IMR-90 (cell line): ENCODE measurements at regions not wholly inside any gene's neighbourhood (a gene's known extent, or its start where the extent isn't known, plus 50 kb on each side); places are given as distances from the start of the nearest gene placed in this dataset.

ENCODE experiments used
- ATAC-seq: fragments of 200-7000 bp; cut with Tn5 transposase; 2 replicates; pipeline ENCODE4 v1.9.1; 2020; ENCODE audit warnings: low read depth, mild to moderate bottlenecking, moderate library complexity
- BruUV-seq: library from RNA; stranded (reverse); fragments of 400-500 nt; replicated peaks from 2 replicates; lab custom pipeline; 2021; lab: Mats Ljungman, UMichigan
- CTCF ChIA-PET: fragments of 300-600 bp; formaldehyde crosslinking; extraction: SDS; loops from one replicate; lab custom pipeline; 2021; ENCODE audit warnings: antibody characterized with exemption; lab: Yijun Ruan, JAX
- POLR2A ChIA-PET: fragments of 300-600 bp; sonication (Branson Sonifier 250); formaldehyde crosslinking; loops from one replicate; lab custom pipeline; 2022; ENCODE audit warnings: antibody characterized with exemption; ENCODE audit not compliant: unreplicated experiment; lab: Charles Lee
- DNase-seq: peaks from one replicate; pipeline ENCODE4 v3.0.0; 2013
- H2AFZ ChIP-seq: replicated peaks from 2 replicates; pipeline ENCODE3; 2013; ENCODE audit warnings: low read length, mild to moderate bottlenecking; ENCODE audit not compliant: poor library complexity
- H2AK5ac ChIP-seq: 2 replicates; pipeline ENCODE4 v1.6.1; 2013; ENCODE audit warnings: low read depth, low read length, inconsistent platforms
- H2AK9ac ChIP-seq: replicated peaks from 2 replicates; pipeline ENCODE3; 2013; ENCODE audit warnings: mild to moderate bottlenecking, low read depth, low read length, moderate library complexity; ENCODE audit not compliant: poor library complexity
- H2BK120ac ChIP-seq: 2 replicates; pipeline ENCODE4 v1.6.1; 2013; ENCODE audit warnings: low read depth, low read length, inconsistent platforms
- H2BK15ac ChIP-seq: 3 replicates; pipeline ENCODE4 v1.6.1; 2013; ENCODE audit warnings: low read depth, low read length, inconsistent platforms
- H2BK20ac ChIP-seq: 2 replicates; pipeline ENCODE4 v1.6.1; 2013; ENCODE audit warnings: low read depth, mild to moderate bottlenecking, inconsistent platforms, low read length, moderate library complexity
- H2BK5ac ChIP-seq: 2 replicates; pipeline ENCODE4 v1.6.1; 2013; ENCODE audit warnings: mild to moderate bottlenecking, low read depth, low read length, inconsistent platforms; ENCODE audit not compliant: poor library complexity, severe bottlenecking
- H3K14ac ChIP-seq: replicated peaks from 2 replicates; pipeline ENCODE4 v1.6.1; 2013; ENCODE audit warnings: low read depth, low read length, inconsistent platforms
- H3K18ac ChIP-seq: 2 replicates; pipeline ENCODE4 v1.6.1; 2013; ENCODE audit warnings: low read depth, low read length, control low read depth
- H3K23ac ChIP-seq: 2 replicates; pipeline ENCODE4 v1.6.1; 2013; ENCODE audit warnings: low read depth, low read length, inconsistent platforms
- H3K27ac ChIP-seq: 2 replicates; pipeline ENCODE4 v1.5.1; 2013; ENCODE audit warnings: mild to moderate bottlenecking, control low read depth, low read length; ENCODE audit not compliant: insufficient read depth
- H3K27me3 ChIP-seq: 2 replicates; pipeline ENCODE4 v1.6.1; 2013; ENCODE audit warnings: low read length; ENCODE audit not compliant: control insufficient read depth, insufficient read depth
- H3K36me3 ChIP-seq: 2 replicates; pipeline ENCODE4 v1.6.1; 2013; ENCODE audit warnings: low read length, mixed read lengths; ENCODE audit not compliant: control insufficient read depth, insufficient read depth
- H3K4ac ChIP-seq: 2 replicates; pipeline ENCODE4 v1.6.1; 2013; ENCODE audit warnings: low read depth, low read length, inconsistent platforms
- H3K4me1 ChIP-seq: 2 replicates; pipeline ENCODE4 v1.6.1; 2013; ENCODE audit warnings: low read length, mixed read lengths; ENCODE audit not compliant: control insufficient read depth, insufficient read depth
- H3K4me2 ChIP-seq: 2 replicates; pipeline ENCODE4 v1.6.1; 2013; ENCODE audit warnings: low read depth, mild to moderate bottlenecking, control low read depth, low read length, moderate library complexity
- H3K4me3 ChIP-seq: 2 replicates; pipeline ENCODE4 v1.5.1; 2013; ENCODE audit warnings: low read depth, mild to moderate bottlenecking, control low read depth, low read length, moderate library complexity; ENCODE audit not compliant: insufficient read depth
- H3K56ac ChIP-seq: 2 replicates; pipeline ENCODE4 v1.6.1; 2013; ENCODE audit warnings: low read length, inconsistent platforms; ENCODE audit not compliant: insufficient read depth; ENCODE audit errors: extremely low read depth
- H3K79me1 ChIP-seq, 2 experiments: 2 replicates each; pipeline ENCODE4 v1.6.1; 2013; ENCODE audit warnings: low read length in 2 of 2, inconsistent platforms in 1 of 2, low read depth in 1 of 2
- H3K9ac ChIP-seq: 2 replicates; pipeline ENCODE4 v1.6.1; 2013; ENCODE audit warnings: low read depth, low read length, control low read depth
- H3K9me1 ChIP-seq: 2 replicates; pipeline ENCODE4 v1.6.1; 2013; ENCODE audit warnings: low read length, inconsistent platforms; ENCODE audit not compliant: insufficient read depth
- H3K9me3 ChIP-seq: 2 replicates; pipeline ENCODE4 v1.6.1; 2013; ENCODE audit warnings: low read length; ENCODE audit not compliant: control insufficient read depth, insufficient read depth
- H4K20me1 ChIP-seq: 2 replicates; pipeline ENCODE4 v1.6.1; 2013; ENCODE audit warnings: low read length, inconsistent platforms; ENCODE audit not compliant: insufficient read depth
- H4K5ac ChIP-seq: 2 replicates; pipeline ENCODE4 v1.6.1; 2013; ENCODE audit warnings: mild to moderate bottlenecking, low read depth, low read length, control low read depth
- H4K8ac ChIP-seq, 2 experiments: 2 replicates each; pipeline ENCODE4 v1.6.1; 2013; ENCODE audit warnings: low read depth in 2 of 2, low read length in 2 of 2, control low read depth in 1 of 2, inconsistent platforms in 1 of 2
- H4K91ac ChIP-seq: 2 replicates; pipeline ENCODE4 v1.6.1; 2013; ENCODE audit warnings: low read depth, low read length, inconsistent platforms; ENCODE audit not compliant: insufficient read depth
- BHLHE40 ChIP-seq: fragments of 150-350 bp; IDR thresholded peaks from 2 replicates; pipeline ENCODE4 v1.6.1; 2016; ENCODE audit warnings: mild to moderate bottlenecking, low read depth, low read length
- CEBPB ChIP-seq: IDR thresholded peaks from 2 replicates; pipeline ENCODE4 v1.6.1; 2012; ENCODE audit warnings: low read depth, low read length, improper control_type of control experiment
- CHD1 ChIP-seq: IDR thresholded peaks from 2 replicates; pipeline ENCODE4 v1.6.1; 2012; ENCODE audit warnings: low read depth, low read length, improper control_type of control experiment
- FOS ChIP-seq: fragments of 150-350 bp; IDR thresholded peaks from 2 replicates; pipeline ENCODE4 v1.6.1; 2016; ENCODE audit warnings: low read depth, low read length
- MAFK ChIP-seq: IDR thresholded peaks from 2 replicates; pipeline ENCODE4 v1.6.1; 2012; ENCODE audit warnings: low read depth, low read length, improper control_type of control experiment
- MAZ ChIP-seq: IDR thresholded peaks from 2 replicates; pipeline ENCODE4 v1.6.1; 2012; ENCODE audit warnings: low read depth, mild to moderate bottlenecking, low read length, improper control_type of control experiment, moderate library complexity, borderline replicate concordance
- MXI1 ChIP-seq: IDR thresholded peaks from 2 replicates; pipeline ENCODE4 v1.6.1; 2012; ENCODE audit warnings: low read depth, mild to moderate bottlenecking, low read length, moderate library complexity, borderline replicate concordance
- POLR2A ChIP-seq: IDR thresholded peaks from 2 replicates; pipeline ENCODE4 v1.6.1; 2012; ENCODE audit warnings: mild to moderate bottlenecking, low read depth, low read length
- RCOR1 ChIP-seq: IDR thresholded peaks from 2 replicates; pipeline ENCODE4 v1.6.1; 2012; ENCODE audit warnings: mild to moderate bottlenecking, low read length, improper control_type of control experiment; ENCODE audit not compliant: insufficient replicate concordance
- RFX5 ChIP-seq: IDR thresholded peaks from 2 replicates; pipeline ENCODE4 v1.8.0; 2012; ENCODE audit warnings: low read depth, mild to moderate bottlenecking, low read length, moderate library complexity
- SMC3 ChIP-seq: fragments of 150-350 bp; IDR thresholded peaks from 2 replicates; pipeline ENCODE4 v1.6.1; 2016; ENCODE audit warnings: low read depth, mild to moderate bottlenecking, antibody characterized with exemption, low read length, moderate library complexity
- WGBS, 2 experiments: methylation state at CpG; one replicate each; pipeline versions ENCODE4 v1.1.5 to v1.1.7; 2013; ENCODE audit warnings: missing lambda C conversion rate in 2 of 2; ENCODE audit not compliant: insufficient read length in 1 of 2; ENCODE audit errors: extremely low coverage in 2 of 2; 5-methylcytosine and 5-hydroxymethylcytosine counted together
- dilution Hi-C: fragments of 300-500 bp; cut with HindIII; formaldehyde crosslinking; loops from one replicate; pipeline ENCODE4 v1.14.3; 2018; ENCODE audit warnings: low sequenced_read_pairs; ENCODE audit not compliant: unreplicated experiment
- in situ Hi-C: fragments of 300-500 bp; cut with MboI; formaldehyde crosslinking; loops from 3 replicates; pipeline ENCODE4 v1.14.3; 2019; ENCODE audit warnings: low sequenced_read_pairs, inconsistent platforms, mixed read lengths
- intact Hi-C: fragments of 100-400 bp; cut with micrococcal nuclease; formaldehyde crosslinking; loops from 2 replicates; pipeline ENCODE4 v1.10.0; 2022
- TF ChIP-seq, protein P1 (sequence below): fragments of 150-350 bp; IDR thresholded peaks from 2 replicates; pipeline ENCODE4 v1.6.1; 2017; ENCODE audit warnings: mild to moderate bottlenecking, antibody characterized with exemption, low read length, low read depth
- TF ChIP-seq, protein P2 (sequence below): conservative IDR thresholded peaks from 2 replicates; pipeline ENCODE4 v1.5.1; 2012; ENCODE audit warnings: mild to moderate bottlenecking, low read depth, low read length, improper control_type of control experiment

DNA sequence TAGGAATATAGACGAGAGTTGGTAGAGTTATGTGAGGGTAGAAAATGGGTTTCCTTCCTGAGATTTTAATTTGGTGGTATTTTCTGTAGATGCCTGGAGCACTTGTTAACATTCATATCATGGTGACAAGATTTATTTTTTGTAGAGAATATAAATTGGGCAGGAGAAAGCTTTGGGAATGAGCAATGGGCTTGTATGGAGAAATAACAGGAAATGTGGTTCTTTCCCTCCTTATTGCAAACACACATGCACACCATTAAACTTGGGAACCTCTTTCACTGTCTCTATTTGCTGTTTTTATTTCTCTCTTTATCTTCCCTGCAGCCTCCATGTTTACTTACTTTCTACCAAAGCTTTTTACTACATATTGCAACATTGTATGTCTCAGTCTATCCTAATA is 1653.6 kb downstream of the OLFM4 start:
- H3K4me1 ChIP-seq, result no peaks in the 10 kb centered on the region
- no peak overlapping the region for H4K5ac ChIP-seq
- H2AK9ac ChIP-seq, result no peak overlapping the region
- in situ Hi-C loops, result no loop called here
- H3K18ac ChIP-seq, result no peak overlapping the region
- no peak overlapping the region for H3K56ac ChIP-seq
- H2BK120ac ChIP-seq, result no peak overlapping the region
- dilution Hi-C loops, result no loop called here
- ATAC-seq, result no peak
- H2BK5ac ChIP-seq, result no peak overlapping the region
- H2BK20ac ChIP-seq, result no peak overlapping the region
- TF ChIP-seq FOS, result no peak
- no peak for TF ChIP-seq POLR2A
- TF ChIP-seq CEBPB, result no peak
- TF ChIP-seq MXI1, result no peak
- no peak for TF ChIP-seq RFX5
- TF ChIP-seq, protein P1, sequence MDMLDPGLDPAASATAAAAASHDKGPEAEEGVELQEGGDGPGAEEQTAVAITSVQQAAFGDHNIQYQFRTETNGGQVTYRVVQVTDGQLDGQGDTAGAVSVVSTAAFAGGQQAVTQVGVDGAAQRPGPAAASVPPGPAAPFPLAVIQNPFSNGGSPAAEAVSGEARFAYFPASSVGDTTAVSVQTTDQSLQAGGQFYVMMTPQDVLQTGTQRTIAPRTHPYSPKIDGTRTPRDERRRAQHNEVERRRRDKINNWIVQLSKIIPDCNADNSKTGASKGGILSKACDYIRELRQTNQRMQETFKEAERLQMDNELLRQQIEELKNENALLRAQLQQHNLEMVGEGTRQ, result no peak
- TF ChIP-seq SMC3, result no peak
- no peak for TF ChIP-seq MAZ
- no peak for TF ChIP-seq BHLHE40
- TF ChIP-seq MAFK, result no peak
- TF ChIP-seq CHD1, result no peak
- no peak for TF ChIP-seq RCOR1
- TF ChIP-seq, protein P2, sequence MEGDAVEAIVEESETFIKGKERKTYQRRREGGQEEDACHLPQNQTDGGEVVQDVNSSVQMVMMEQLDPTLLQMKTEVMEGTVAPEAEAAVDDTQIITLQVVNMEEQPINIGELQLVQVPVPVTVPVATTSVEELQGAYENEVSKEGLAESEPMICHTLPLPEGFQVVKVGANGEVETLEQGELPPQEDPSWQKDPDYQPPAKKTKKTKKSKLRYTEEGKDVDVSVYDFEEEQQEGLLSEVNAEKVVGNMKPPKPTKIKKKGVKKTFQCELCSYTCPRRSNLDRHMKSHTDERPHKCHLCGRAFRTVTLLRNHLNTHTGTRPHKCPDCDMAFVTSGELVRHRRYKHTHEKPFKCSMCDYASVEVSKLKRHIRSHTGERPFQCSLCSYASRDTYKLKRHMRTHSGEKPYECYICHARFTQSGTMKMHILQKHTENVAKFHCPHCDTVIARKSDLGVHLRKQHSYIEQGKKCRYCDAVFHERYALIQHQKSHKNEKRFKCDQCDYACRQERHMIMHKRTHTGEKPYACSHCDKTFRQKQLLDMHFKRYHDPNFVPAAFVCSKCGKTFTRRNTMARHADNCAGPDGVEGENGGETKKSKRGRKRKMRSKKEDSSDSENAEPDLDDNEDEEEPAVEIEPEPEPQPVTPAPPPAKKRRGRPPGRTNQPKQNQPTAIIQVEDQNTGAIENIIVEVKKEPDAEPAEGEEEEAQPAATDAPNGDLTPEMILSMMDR, result no peak
- no peak overlapping the region for H3K9ac ChIP-seq
- H3K9me3 ChIP-seq, result peaks cover 14% of the 10 kb centered on the region
- H2BK15ac ChIP-seq, result no peak overlapping the region
- BruUV-seq, result no TSS peak
- no peak overlapping the region for H2AFZ ChIP-seq
- H3K14ac ChIP-seq, result no peak overlapping the region
- H3K36me3 ChIP-seq, result no peaks in the 10 kb centered on the region
- H2AK5ac ChIP-seq, result no peak overlapping the region
- ChIA-PET POLR2A (no interaction called here), CTCF (no interaction called here)
- H4K20me1 ChIP-seq, result no peaks in the 10 kb centered on the region
- WGBS, 2 experiments, result no CpG with 5 or more reads among the region's 1 CpG
- H3K4ac ChIP-seq, result no peak overlapping the region
- no peaks in the 10 kb centered on the region for H3K79me1 ChIP-seq
- H3K9me1 ChIP-seq, result no peaks in the 10 kb centered on the region
- DNase-seq, result no peak
- intact Hi-C loops, result no loop called here
- no peak overlapping the region for H3K4me2 ChIP-seq
- H4K8ac ChIP-seq, result no peak overlapping the region
- H3K27me3 ChIP-seq, result no peaks in the 10 kb centered on the region
- no peak overlapping the region for H4K91ac ChIP-seq
- no peak overlapping the region for H3K23ac ChIP-seq
- no peak overlapping the region for H3K4me3 ChIP-seq
- no peak overlapping the region for H3K27ac ChIP-seq
